GM19438 (cell line): ENCODE measurements at regions not wholly inside any gene's neighbourhood (a gene's known extent, or its start where the extent isn't known, plus 50 kb on each side); places are given as distances from the start of the nearest gene placed in this dataset.

Source experiments
- ATAC-seq: cut with Tn5 transposase; IDR thresholded peaks from one replicate; pipeline ENCODE4 v1.9.1; 2021; ENCODE audit warnings: low read depth; ENCODE audit not compliant: unreplicated experiment

DNA sequence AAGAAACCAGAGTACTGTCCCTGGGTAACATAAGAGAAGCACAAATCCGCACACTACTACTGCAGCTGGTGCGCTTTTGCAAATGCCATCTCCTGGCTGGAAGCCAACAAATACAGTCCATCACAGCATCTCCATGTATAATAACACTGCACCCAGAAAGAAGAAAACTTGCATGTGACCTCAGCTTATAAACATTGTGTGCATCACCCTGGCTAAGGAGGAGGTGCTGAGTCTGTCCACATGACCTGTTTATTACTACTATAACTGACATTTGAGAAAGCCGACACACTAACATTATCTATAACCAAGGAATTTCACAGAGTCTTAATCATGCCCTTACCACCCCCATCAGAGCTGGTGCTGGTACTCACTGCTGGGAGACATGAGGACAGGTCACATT lies 516.8 kb downstream of the CFAP47 start:
- no peak for ATAC-seq

- no peak for ATAC-seq
Measured at GRCh38 chrX:36443007-36443406, 523.5 kb downstream of the CFAP47 start.

- no peak for ATAC-seq
Measured at GRCh38 chrX:36445566-36445965, 526.0 kb downstream of the CFAP47 start.

DNA sequence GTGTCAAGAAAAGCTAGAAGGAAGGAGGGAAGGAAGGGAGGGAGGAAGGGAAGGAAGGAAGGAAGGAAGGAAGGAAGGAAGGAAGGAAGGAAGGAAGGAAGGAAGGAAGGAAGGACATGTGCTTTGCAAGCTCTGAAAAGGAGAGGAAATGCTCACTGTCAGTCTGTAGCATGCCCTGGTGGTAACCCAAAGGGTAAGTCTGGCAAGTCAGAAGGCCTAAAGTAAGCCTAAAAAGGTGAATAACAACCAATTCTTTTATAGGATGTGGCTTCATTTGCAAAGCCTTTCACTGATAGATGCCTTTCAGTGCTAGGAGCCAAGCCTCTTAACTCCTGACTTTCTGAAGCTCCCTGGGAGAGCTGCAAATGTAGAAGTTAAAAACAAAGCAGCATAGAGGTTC lies 542.6 kb downstream of the CFAP47 start:
- ATAC-seq = no peak

DNA sequence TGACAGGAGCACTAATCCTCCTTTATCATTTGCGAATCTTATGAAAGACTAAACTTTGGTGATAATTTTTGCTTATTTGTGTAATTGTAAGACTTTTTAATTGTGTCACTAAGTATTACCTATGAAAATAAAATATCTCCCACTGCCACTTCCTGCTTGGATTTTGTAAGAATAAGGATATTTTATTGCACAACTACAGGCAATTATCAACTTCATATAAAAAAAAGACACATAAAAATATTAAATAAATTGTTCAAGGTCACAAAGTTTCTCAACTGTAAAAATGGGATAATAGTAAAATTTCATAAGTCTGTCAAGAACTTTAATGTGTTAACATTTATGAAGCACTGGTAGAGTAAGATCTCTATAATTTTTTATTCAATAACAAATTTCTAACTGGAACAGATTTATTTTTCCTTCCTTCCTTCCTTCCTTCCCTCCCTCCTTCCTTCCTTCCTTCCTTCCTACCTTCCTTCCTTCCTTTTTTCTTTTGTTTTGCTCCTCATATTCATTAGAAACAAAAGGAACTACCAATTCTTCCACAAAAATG lies 527.6 kb upstream of the FAM47C start:
- ATAC-seq = no peak

DNA sequence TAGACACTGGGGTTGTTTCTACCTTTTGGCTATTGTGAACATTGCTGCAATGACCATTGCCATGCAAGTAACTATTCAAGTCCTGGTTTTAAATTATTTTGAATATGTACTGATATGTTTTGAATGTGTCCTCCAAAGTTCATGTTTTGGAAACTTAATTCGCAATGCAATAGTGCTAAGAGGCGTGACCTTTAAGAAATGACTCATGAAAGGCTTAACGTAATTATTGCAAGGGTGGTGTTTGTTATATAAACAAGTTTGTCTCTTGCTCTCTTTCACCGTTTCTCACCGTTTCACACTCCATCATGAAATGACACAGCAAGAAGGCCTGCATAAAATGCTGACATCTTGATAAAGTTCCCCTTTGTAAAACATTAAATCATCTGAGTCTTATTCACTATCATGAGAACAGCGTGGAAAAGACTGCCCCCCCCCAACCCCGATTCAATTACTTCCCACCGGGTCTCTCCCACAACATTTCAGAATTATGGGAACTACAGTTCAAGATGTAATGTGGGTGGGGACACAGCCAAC lies 506.9 kb upstream of the FAM47C start:
- ATAC-seq = no peak

GRCh38 chrX:36504625-36505024 lies 503.5 kb upstream of the FAM47C start:
- no peak for ATAC-seq

GRCh38 chrX:36508042-36508441 lies 500.1 kb upstream of the FAM47C start:
- ATAC-seq = no peak

DNA sequence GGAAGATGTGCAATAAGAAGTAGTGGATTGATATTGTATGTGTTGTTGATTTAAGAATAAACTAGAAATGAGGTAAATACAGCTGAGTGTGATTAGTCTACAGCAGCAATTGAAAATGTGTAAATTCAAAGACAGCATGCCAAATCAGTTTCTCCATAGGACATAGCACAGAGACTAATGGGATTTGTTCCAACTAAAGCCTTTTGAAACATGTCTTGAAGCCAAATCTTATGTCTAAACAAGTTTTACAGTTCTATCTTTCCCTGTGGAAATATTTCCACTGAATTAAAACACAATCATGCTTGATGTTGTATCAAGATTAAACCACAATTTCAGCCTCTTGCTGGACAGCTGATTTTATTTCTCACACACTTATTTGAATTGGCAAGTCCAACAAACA lies 497.4 kb upstream of the FAM47C start:
- ATAC-seq = no peak

- no peak for ATAC-seq
Measured at GRCh38 chrX:36528661-36529060, 479.5 kb upstream of the FAM47C start.

- ATAC-seq = no peak
Measured at GRCh38 chrX:36534900-36535299, 473.3 kb upstream of the FAM47C start.

DNA sequence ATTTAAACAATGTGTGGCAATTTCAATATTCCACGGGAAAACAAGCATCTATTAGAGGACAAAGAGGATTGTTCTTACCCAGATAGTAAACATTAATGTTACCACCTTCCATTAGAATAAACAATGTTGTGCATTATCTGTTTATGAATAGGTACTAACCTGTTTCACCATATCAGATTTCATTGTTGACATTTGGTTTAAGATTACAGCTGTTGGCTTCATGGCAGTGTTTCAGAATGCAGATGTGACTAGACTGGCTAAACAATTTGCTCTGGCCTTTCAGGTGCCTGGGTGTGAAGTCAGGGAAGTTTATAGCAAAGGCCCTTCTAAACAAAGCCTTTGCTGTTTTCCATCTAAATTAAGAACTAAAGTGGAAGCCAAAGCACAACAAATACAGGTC lies 464.7 kb upstream of the FAM47C start:
- no peak for ATAC-seq

GRCh38 chrX:36562986-36563385 lies 445.2 kb upstream of the FAM47C start:
- ATAC-seq = no peak

DNA sequence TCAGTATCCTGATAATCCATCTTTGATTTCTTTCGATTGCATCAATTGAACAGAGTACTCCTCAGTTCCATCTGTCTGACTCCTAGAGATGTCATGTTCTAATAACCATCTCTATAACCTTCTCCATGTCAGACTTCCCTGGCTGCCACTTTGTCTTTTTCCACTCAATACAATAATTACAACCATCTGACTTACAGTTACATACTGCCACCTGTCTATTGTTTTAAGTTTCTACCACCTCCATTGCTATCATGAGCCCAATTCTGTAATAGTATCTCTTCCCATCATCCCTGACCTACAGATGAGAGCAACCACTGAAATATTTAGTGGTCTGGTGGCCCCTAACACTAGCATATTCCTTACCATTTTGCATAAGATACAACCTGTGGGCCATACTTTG lies 439.2 kb upstream of the FAM47C start:
- ATAC-seq = no peak

GRCh38 chrX:36573720-36574119 lies 434.4 kb upstream of the FAM47C start:
- ATAC-seq = no peak

- ATAC-seq = no peak
Measured at GRCh38 chrX:36575670-36576069, 432.5 kb upstream of the FAM47C start.

GRCh38 chrX:36577006-36577405 lies 431.2 kb upstream of the FAM47C start:
- no peak for ATAC-seq

DNA sequence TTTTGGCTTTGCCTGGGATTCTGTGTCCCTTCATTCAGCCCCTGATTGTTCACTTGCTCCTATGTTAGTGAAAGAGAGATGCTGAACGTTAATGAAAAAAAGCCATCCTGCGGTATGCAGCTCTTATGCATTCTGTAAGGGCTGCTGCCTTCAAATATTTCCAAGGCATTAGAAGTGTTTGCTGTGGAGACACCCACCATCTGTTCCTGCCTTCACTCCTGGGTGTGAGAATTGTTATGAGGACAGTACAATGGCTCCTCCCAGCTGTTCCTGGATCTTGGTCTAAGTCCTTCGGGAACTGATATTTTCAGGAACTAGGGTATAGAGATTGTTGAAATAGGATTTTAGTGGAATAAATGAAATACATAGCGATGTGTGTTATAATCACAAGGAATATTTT lies 427.1 kb upstream of the FAM47C start:
- ATAC-seq = no peak

GRCh38 chrX:36583674-36584073 lies 424.5 kb upstream of the FAM47C start:
- no peak for ATAC-seq

- ATAC-seq = no peak
Measured at GRCh38 chrX:36609616-36610585, 398.3 kb upstream of the FAM47C start.

DNA sequence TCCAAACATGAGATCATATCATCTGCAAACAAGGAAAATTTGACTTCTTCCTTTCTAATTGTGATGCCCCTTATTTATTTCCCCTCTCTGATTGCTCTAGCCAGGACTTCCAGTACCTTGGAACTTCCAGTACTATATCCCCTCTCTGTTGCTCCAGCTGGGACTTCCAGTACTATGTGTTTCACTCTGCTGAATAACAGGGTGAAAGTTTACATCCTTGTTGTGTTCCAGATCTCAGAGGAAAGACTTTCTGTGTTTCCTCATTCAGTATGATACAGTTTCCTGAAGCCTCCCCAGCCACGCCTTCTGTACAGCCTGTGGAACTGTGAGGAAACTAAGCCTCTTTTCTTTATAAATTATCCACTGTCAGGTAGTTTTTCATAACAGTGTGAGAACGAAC lies 381.3 kb upstream of the FAM47C start:
- ATAC-seq = no peak

- ATAC-seq = no peak
Measured at GRCh38 chrX:36640232-36640631, 367.9 kb upstream of the FAM47C start.
